NCI-H748 treated with DMSO at 0.1 percent for 48 hours (cell line): ENCODE measurements at regions not wholly inside any gene's neighbourhood (a gene's known extent, or its start where the extent isn't known, plus 50 kb on each side); places are given as distances from the start of the nearest gene placed in this dataset.

Experiments
- DNase-seq: peaks from one replicate; lab custom pipeline; 2025; lab: John Stamatoyannopoulos, UW

- DNase-seq, result no peak
Observed at GRCh38 chr16:87052506-87052905, 264.7 kb downstream of the C16orf95 start.

GRCh38 chr16:87053016-87053982 lies 263.9 kb downstream of the C16orf95 start:
- no peak for DNase-seq

- no peak for DNase-seq
Observed at GRCh38 chr16:87054154-87054553, 263.0 kb downstream of the C16orf95 start.

GRCh38 chr16:87054856-87055255 lies 262.3 kb downstream of the C16orf95 start:
- no peak for DNase-seq

GRCh38 chr16:87056083-87056482 lies 261.1 kb downstream of the C16orf95 start:
- no peak for DNase-seq

GRCh38 chr16:87056551-87056950 lies 260.6 kb downstream of the C16orf95 start:
- no peak for DNase-seq

- DNase-seq, result no peak
Observed at GRCh38 chr16:87057211-87057881, 259.8 kb downstream of the C16orf95 start.

- no peak for DNase-seq
Observed at GRCh38 chr16:87057951-87058560, 259.1 kb downstream of the C16orf95 start.

- no peak for DNase-seq
Observed at GRCh38 chr16:87058728-87059250, 258.4 kb downstream of the C16orf95 start.

- no peak for DNase-seq
Observed at GRCh38 chr16:87060034-87060986, 256.9 kb downstream of the C16orf95 start.

GRCh38 chr16:87061243-87061920 lies 255.8 kb downstream of the C16orf95 start:
- DNase-seq, result no peak

GRCh38 chr16:87062569-87063442 lies 254.4 kb downstream of the C16orf95 start:
- peak; percentile 4 for DNase-seq

- no peak for DNase-seq
Observed at GRCh38 chr16:87063543-87063942, 253.6 kb downstream of the C16orf95 start.

GRCh38 chr16:87064731-87065445 lies 252.3 kb downstream of the C16orf95 start:
- no peak for DNase-seq

- DNase-seq, result no peak
Observed at GRCh38 chr16:87065446-87066132, 251.6 kb downstream of the C16orf95 start.

- DNase-seq, result no peak
Observed at GRCh38 chr16:87066133-87067002, 250.8 kb downstream of the C16orf95 start.

GRCh38 chr16:87067003-87067556 lies 250.1 kb downstream of the C16orf95 start:
- DNase-seq, result no peak
